Renal cortical epithelial cell (primary cell): ENCODE measurements at regions not wholly inside any gene's neighbourhood (a gene's known extent, or its start where the extent isn't known, plus 50 kb on each side); places are given as distances from the start of the nearest gene placed in this dataset.
"Not testable (repeated sequence)": the region's sequence is repeated elsewhere in the genome, so short reads cannot be mapped to it uniquely, and the experiment has no call there.

Experiments
- DNase-seq: peaks from one replicate; pipeline ENCODE4 v3.0.0-alpha.2; 2011; ENCODE audit warnings: low read depth

GRCh38 chr14:54010981-54011380, 54.4 kb upstream of the BMP4 start:
- DNase-seq = no peak

GRCh38 chr14:54023027-54023426, 66.4 kb upstream of the BMP4 start:
- no peak for DNase-seq

GRCh38 chr14:54025661-54026060, 69.0 kb upstream of the BMP4 start:
- peak; percentile 38 for DNase-seq

- DNase-seq = peak; percentile 16
Observed at GRCh38 chr14:54026671-54027070, 70.0 kb upstream of the BMP4 start.

- not testable (repeated sequence) for DNase-seq
Observed at GRCh38 chr14:54030996-54031395, 74.4 kb upstream of the BMP4 start.

- DNase-seq = not testable (repeated sequence)
Observed at GRCh38 chr14:54033285-54033684, 76.7 kb upstream of the BMP4 start.

- no peak for DNase-seq
Observed at GRCh38 chr14:54038724-54039123, 82.1 kb upstream of the BMP4 start.

- no peak for DNase-seq
Observed at GRCh38 chr14:54039311-54039710, 82.7 kb upstream of the BMP4 start.

- DNase-seq = peak; percentile 4
Observed at GRCh38 chr14:54040846-54041245, 84.2 kb upstream of the BMP4 start.

- DNase-seq = no peak
Observed at GRCh38 chr14:54046250-54046649, 89.6 kb upstream of the BMP4 start.

GRCh38 chr14:54047645-54048308, 91.2 kb upstream of the BMP4 start:
- no peak for DNase-seq

GRCh38 chr14:54048311-54048710, 91.7 kb upstream of the BMP4 start:
- peak; percentile 1 for DNase-seq

GRCh38 chr14:54048736-54049135, 92.1 kb upstream of the BMP4 start:
- peak; percentile 68 for DNase-seq

GRCh38 chr14:54050759-54051158, 94.1 kb upstream of the BMP4 start:
- DNase-seq = peak; percentile 2

- peak; percentile 23 for DNase-seq
Observed at GRCh38 chr14:54052696-54053385, 96.2 kb upstream of the BMP4 start.

GRCh38 chr14:54053386-54053745, 96.7 kb upstream of the BMP4 start:
- DNase-seq = no peak

- DNase-seq = no peak
Observed at GRCh38 chr14:54058505-54058904, 101.9 kb upstream of the BMP4 start.

GRCh38 chr14:54083549-54084239, 127.1 kb upstream of the BMP4 start:
- peak; percentile 10 for DNase-seq

- DNase-seq = no peak
Observed at GRCh38 chr14:54085232-54085761, 128.7 kb upstream of the BMP4 start.

- no peak for DNase-seq
Observed at GRCh38 chr14:54085841-54086240, 129.2 kb upstream of the BMP4 start.

- no peak for DNase-seq
Observed at GRCh38 chr14:54086767-54087166, 130.1 kb upstream of the BMP4 start.

GRCh38 chr14:54087376-54087775, 130.8 kb upstream of the BMP4 start:
- DNase-seq = no peak

GRCh38 chr14:54088271-54088670, 131.6 kb upstream of the BMP4 start:
- DNase-seq = no peak
